Activated T-helper 2 cell treated with anti-CD3 and anti-CD28 coated beads, Interferon-gamma antibody, Interleukin-2, Interleukin-4, amounts not matched to agents 10 μg/mL and 5 μg/mL and 100 μg/mL, durations not matched to agents 14 hours and 24 hours and 36 hours (primary cell): ENCODE measurements at regions not wholly inside any gene's neighbourhood (a gene's known extent, or its start where the extent isn't known, plus 50 kb on each side); places are given as distances from the start of the nearest gene placed in this dataset.

Experiments
- DNase-seq: peaks from one replicate; pipeline ENCODE4 v3.0.0; 2021; ENCODE audit warnings: low spot score
- H3K27ac Mint-ChIP-seq: one replicate; pipeline ENCODE4 v1.8.0; 2021; ENCODE audit warnings: mixed read lengths
- H3K27me3 Mint-ChIP-seq: one replicate; pipeline ENCODE4 v1.8.0; 2021; ENCODE audit warnings: low read depth, mixed read lengths
- H3K36me3 Mint-ChIP-seq: one replicate; pipeline ENCODE4 v1.8.0; 2021; ENCODE audit warnings: low read depth, mixed read lengths
- H3K4me1 Mint-ChIP-seq: one replicate; pipeline ENCODE4 v1.8.0; 2021; ENCODE audit warnings: low read depth, mixed read lengths
- H3K4me3 Mint-ChIP-seq: one replicate; pipeline ENCODE4 v1.8.0; 2021; ENCODE audit warnings: low read depth, mild to moderate bottlenecking, moderate library complexity, mixed read lengths
- H3K9me3 Mint-ChIP-seq: one replicate; pipeline ENCODE4 v1.8.0; 2021; ENCODE audit warnings: mixed read lengths
- intact Hi-C: fragments of 100-400 bp; cut with micrococcal nuclease; formaldehyde crosslinking; loops from one replicate; pipeline ENCODE4 v1.15.1; 2023

- intact Hi-C loops, result no loop called here
- Mint-ChIP-seq H3K27me3 (no peaks in the 10 kb centered on the region), H3K4me1 (no peaks in the 10 kb centered on the region), H3K36me3 (no peaks in the 10 kb centered on the region), H3K9me3 (no peaks in the 10 kb centered on the region), H3K27ac (no peak overlapping the region), H3K4me3 (no peak overlapping the region)
- DNase-seq, result no peak
Measured at GRCh38 chr15:96767703-96768434, 437.4 kb downstream of the NR2F2 start.

GRCh38 chr15:96768435-96768789 lies 437.9 kb downstream of the NR2F2 start:
- no peaks in the 10 kb centered on the region for H3K27me3 Mint-ChIP-seq
- no peak for DNase-seq
- no peak overlapping the region for H3K4me3 Mint-ChIP-seq
- no peak overlapping the region for H3K27ac Mint-ChIP-seq
- intact Hi-C loops, result no loop called here
- no peaks in the 10 kb centered on the region for H3K4me1 Mint-ChIP-seq
- H3K9me3 Mint-ChIP-seq, result no peaks in the 10 kb centered on the region
- H3K36me3 Mint-ChIP-seq, result no peaks in the 10 kb centered on the region

GRCh38 chr15:96771035-96771434 lies 440.5 kb downstream of the NR2F2 start:
- no peak for DNase-seq
- no peaks in the 10 kb centered on the region for H3K36me3 Mint-ChIP-seq
- no peaks in the 10 kb centered on the region for H3K4me1 Mint-ChIP-seq
- no peaks in the 10 kb centered on the region for H3K27me3 Mint-ChIP-seq
- no peaks in the 10 kb centered on the region for H3K9me3 Mint-ChIP-seq
- no peak overlapping the region for H3K27ac Mint-ChIP-seq
- intact Hi-C loops, result no loop called here
- H3K4me3 Mint-ChIP-seq, result no peak overlapping the region

GRCh38 chr15:96774216-96774615 lies 443.7 kb downstream of the NR2F2 start:
- no peaks in the 10 kb centered on the region for H3K4me1 Mint-ChIP-seq
- H3K9me3 Mint-ChIP-seq, result peaks cover 6% of the 10 kb centered on the region
- no peaks in the 10 kb centered on the region for H3K36me3 Mint-ChIP-seq
- no peak overlapping the region for H3K27ac Mint-ChIP-seq
- DNase-seq, result no peak
- no peak overlapping the region for H3K4me3 Mint-ChIP-seq
- no peaks in the 10 kb centered on the region for H3K27me3 Mint-ChIP-seq
- intact Hi-C loops, result no loop called here

GRCh38 chr15:96783746-96784145 lies 453.2 kb downstream of the NR2F2 start:
- Mint-ChIP-seq H3K27ac (no peak overlapping the region), H3K9me3 (peaks cover 4% of the 10 kb centered on the region), H3K36me3 (no peaks in the 10 kb centered on the region), H3K4me1 (no peaks in the 10 kb centered on the region), H3K27me3 (no peaks in the 10 kb centered on the region), H3K4me3 (no peak overlapping the region)
- no peak for DNase-seq
- intact Hi-C loops, result no loop called here

DNA sequence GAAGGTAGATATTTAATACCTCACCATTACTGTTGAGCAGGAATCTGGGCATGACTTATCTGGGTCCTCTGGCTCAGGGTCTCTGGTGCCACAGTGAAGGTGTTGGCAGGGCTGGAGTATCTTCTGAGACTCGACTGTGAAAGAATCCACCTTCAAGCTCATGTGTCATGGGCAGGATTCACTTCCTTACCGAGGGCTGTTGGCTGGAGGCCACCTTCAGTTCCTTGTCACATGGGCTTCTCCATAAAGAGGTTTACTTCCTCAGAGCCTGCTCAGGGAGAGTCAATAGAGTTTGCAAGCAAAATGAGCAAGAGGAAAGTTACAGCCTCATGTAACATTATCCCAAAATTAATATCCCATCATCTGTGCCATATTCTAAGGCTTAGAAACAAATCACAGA lies 459.5 kb downstream of the NR2F2 start:
- Mint-ChIP-seq H3K27me3 (no peaks in the 10 kb centered on the region), H3K4me1 (no peaks in the 10 kb centered on the region), H3K4me3 (no peak overlapping the region), H3K27ac (no peak overlapping the region), H3K36me3 (no peaks in the 10 kb centered on the region), H3K9me3 (no peaks in the 10 kb centered on the region)
- no peak for DNase-seq
- intact Hi-C loops, result no loop called here

DNA sequence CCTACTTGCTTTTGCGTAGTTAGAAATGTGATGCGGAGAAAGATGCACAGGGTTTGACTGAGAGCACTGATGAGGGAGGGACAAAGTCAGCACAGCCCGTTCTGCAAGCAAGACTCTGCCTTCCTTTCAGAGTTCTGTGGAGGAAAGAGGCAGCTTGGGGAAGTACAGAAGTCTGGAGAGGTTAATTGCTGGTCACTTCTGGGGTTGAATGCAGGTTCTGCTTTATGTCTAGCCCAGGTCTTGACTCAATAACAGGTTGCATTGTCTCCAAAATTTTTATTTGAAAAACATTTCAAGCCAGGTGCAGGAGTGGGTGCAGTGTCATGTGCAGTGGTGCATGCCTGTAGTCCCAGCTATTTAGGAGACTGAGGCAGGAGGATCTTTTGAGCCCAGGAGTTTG lies 461.7 kb downstream of the NR2F2 start:
- Mint-ChIP-seq H3K4me1 (no peaks in the 10 kb centered on the region), H3K4me3 (no peak overlapping the region), H3K27ac (no peak overlapping the region), H3K27me3 (no peaks in the 10 kb centered on the region), H3K36me3 (no peaks in the 10 kb centered on the region), H3K9me3 (no peaks in the 10 kb centered on the region)
- DNase-seq, result no peak
- intact Hi-C loops, result no loop called here

GRCh38 chr15:96796841-96797240 lies 466.3 kb downstream of the NR2F2 start:
- Mint-ChIP-seq H3K9me3 (peaks cover 15% of the 10 kb centered on the region), H3K27ac (no peak overlapping the region), H3K27me3 (no peaks in the 10 kb centered on the region), H3K36me3 (no peaks in the 10 kb centered on the region), H3K4me3 (no peak overlapping the region), H3K4me1 (no peaks in the 10 kb centered on the region)
- intact Hi-C loops, result no loop called here
- DNase-seq, result no peak

DNA sequence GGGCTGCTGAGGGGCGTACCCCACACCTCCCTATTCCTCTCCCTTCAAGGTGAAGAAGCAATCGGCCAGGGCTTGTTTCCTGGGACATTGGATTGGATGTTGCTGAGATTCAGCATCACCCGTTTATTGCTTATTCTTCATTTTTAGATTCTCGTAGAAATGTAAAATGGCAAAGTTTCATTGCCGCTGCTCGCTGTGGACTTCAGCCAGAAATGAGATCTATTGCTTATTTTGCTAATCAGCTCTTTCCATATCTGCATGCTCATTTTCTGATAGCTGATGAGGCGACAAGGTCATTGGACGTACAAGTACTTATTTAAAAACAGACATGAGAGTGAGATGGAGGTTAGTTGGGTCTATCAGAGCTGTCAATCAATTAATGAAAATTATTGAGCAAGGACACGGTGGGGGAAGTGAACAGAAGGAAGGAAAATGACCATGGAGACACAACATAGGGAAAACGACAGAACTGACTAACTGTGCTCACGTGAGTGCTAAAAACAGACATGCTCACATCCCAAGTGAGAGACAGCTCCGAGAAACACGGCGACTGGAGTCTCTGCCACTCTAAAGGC lies 471.2 kb downstream of the NR2F2 start:
- H3K27me3 Mint-ChIP-seq, result no peaks in the 10 kb centered on the region
- no peak overlapping the region for H3K27ac Mint-ChIP-seq
- H3K4me3 Mint-ChIP-seq, result no peak overlapping the region
- intact Hi-C loops, result no loop called here
- peaks cover 15% of the 10 kb centered on the region for H3K9me3 Mint-ChIP-seq
- H3K36me3 Mint-ChIP-seq, result no peaks in the 10 kb centered on the region
- H3K4me1 Mint-ChIP-seq, result no peaks in the 10 kb centered on the region
- DNase-seq, result no peak

- DNase-seq, result no peak
- Mint-ChIP-seq H3K4me1 (no peaks in the 10 kb centered on the region), H3K9me3 (peaks cover 20% of the 10 kb centered on the region), H3K27me3 (no peaks in the 10 kb centered on the region), H3K36me3 (no peaks in the 10 kb centered on the region), H3K4me3 (no peak overlapping the region), H3K27ac (no peak overlapping the region)
- intact Hi-C loops, result no loop called here
Measured at GRCh38 chr15:96802611-96803255, 472.2 kb downstream of the NR2F2 start.

DNA sequence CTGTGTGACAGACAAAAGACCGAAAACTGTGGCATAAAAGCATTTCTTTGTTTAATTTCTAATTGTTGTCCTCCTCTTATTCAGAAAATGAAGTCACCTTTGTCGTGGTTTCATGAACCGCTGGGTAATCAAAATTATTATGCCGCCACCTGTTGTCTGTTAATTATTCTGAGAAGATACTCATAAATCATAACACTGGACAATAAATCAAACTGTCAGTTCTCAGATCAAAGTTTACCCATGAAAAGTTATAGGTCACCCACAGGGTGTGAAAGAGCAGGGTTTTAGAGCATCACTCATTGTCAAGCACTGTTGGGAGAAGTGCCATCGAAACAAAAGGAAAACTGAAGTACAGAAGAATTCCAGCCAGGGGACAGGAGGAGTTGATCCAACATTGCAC lies 474.3 kb downstream of the NR2F2 start:
- Mint-ChIP-seq H3K9me3 (peaks cover 20% of the 10 kb centered on the region), H3K27ac (no peak overlapping the region), H3K36me3 (no peaks in the 10 kb centered on the region), H3K4me1 (no peaks in the 10 kb centered on the region), H3K27me3 (no peaks in the 10 kb centered on the region), H3K4me3 (no peak overlapping the region)
- intact Hi-C loops, result no loop called here
- no peak for DNase-seq

DNA sequence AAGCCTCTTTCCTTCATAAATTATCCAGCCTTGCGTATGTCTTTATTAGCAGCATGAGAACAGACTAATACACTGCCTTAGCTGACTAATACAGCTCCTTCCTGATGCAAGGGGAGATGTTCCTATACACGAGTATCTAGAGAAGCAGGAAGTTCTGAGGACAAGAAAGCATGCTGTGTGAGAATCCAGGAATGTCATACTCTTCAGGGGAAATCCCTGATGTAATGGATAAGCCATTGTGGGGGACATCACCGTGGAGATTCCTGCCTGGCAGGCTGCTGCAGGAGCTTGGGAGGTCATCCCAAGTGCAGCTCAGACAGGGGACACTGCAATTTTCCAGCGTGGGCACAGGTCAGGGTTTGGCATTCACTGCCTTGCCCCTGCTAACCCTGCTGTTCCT lies 476.9 kb downstream of the NR2F2 start:
- no peak overlapping the region for H3K4me3 Mint-ChIP-seq
- DNase-seq, result no peak
- intact Hi-C loops, result no loop called here
- no peaks in the 10 kb centered on the region for H3K4me1 Mint-ChIP-seq
- no peak overlapping the region for H3K27ac Mint-ChIP-seq
- H3K27me3 Mint-ChIP-seq, result no peaks in the 10 kb centered on the region
- H3K36me3 Mint-ChIP-seq, result no peaks in the 10 kb centered on the region
- H3K9me3 Mint-ChIP-seq, result peaks cover 8% of the 10 kb centered on the region

GRCh38 chr15:96817900-96818299 lies 487.4 kb downstream of the NR2F2 start:
- intact Hi-C loops, result no loop called here
- no peak overlapping the region for H3K27ac Mint-ChIP-seq
- H3K27me3 Mint-ChIP-seq, result no peaks in the 10 kb centered on the region
- no peaks in the 10 kb centered on the region for H3K36me3 Mint-ChIP-seq
- no peak overlapping the region for H3K4me3 Mint-ChIP-seq
- no peaks in the 10 kb centered on the region for H3K4me1 Mint-ChIP-seq
- DNase-seq, result no peak
- H3K9me3 Mint-ChIP-seq, result peaks cover 4% of the 10 kb centered on the region
